Hematopoietic multipotent progenitor cell treated with erythropoietin and hydrocortisone succinate and interleukin-3 and kit ligand, for 15 days (in vitro differentiated cells): ENCODE measurements at regions not wholly inside any gene's neighbourhood (a gene's known extent, or its start where the extent isn't known, plus 50 kb on each side); places are given as distances from the start of the nearest gene placed in this dataset.
A peak's percentile ranks its signal among the peaks of the same experiment; 100 is the strongest.
"Not testable (repeated sequence)": the region's sequence is repeated elsewhere in the genome, so short reads cannot be mapped to it uniquely, and the experiment has no call there.

Source experiments
- DNase-seq: peaks from one replicate; pipeline ENCODE4 v3.0.0-alpha.2; 2015; ENCODE audit warnings: low spot score

DNA sequence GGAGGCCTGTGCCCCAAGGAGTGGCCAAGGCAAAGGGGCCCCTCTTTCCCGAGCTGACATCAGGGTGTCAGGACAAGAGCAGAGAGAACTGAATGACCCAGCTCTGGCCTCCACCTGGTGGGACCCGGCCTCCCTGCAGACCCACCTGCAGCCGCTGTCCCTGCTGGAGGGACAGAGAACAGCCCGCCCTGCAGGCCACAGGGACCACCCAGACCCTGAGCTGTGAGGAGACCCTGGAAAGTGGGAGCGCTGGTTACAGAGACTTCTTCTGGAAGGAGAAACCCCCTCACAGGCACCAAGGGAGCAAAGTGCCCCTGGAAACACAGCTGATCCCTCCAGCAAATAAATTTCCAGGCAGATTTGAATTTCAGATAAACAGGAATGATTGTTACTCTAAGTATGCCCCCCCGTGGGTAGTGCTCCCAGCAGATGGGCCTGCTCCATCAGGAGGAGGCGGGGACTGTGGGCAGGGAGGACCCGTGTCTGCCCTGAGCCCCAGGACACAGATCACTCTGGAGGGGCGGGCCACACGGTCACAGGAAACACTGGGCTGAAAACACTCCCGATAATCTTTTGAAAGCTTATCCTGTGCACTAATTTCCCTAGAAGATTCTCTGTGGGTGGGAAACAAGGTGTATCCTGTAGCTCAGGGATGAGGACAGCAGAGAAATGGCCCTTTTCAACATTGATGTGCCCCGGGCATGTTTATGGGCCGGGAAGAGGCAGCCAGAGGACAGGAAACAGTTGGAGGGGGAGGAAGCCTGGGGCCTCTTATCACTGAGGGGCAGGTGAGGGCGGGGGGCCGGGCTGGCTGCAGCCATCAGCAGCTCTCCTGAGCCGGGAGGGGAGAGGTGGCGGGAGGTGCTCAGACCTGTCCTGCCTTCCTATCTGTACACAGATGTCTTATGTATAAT, 276.0 kb downstream of the ADGRD1 start:
- no peak for DNase-seq

DNA sequence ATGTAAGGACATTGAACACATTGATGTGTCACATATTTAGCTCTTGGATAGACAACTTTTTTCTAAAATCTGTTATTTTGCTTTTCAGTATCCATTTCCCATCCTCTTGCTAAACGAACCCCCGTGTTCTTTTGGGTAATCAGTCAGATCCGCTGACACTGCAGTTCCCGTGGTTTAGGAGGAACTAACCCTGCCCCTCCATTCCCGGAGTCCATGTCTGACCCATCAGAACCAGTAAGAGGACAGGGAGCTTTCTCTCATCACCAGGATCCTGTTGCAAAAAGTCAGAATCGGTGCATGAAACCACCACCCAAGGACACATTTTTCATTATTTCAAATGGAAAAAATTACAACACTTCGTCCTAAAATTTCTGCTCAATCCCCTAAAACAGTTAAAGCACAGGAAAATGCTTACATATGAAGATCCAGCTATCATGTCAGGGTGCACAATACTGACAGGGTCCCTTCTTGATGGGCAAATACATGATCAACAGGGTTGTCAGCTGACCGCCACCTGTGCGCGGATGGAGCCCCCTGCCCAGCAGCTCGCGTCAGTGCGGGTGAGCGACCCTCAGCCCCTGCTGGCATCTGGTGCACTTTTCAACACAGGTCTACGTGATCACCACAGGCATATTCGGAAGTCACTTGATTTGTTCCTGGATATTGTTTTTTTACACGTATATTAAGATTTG, 276.8 kb downstream of the ADGRD1 start:
- no peak for DNase-seq

DNA sequence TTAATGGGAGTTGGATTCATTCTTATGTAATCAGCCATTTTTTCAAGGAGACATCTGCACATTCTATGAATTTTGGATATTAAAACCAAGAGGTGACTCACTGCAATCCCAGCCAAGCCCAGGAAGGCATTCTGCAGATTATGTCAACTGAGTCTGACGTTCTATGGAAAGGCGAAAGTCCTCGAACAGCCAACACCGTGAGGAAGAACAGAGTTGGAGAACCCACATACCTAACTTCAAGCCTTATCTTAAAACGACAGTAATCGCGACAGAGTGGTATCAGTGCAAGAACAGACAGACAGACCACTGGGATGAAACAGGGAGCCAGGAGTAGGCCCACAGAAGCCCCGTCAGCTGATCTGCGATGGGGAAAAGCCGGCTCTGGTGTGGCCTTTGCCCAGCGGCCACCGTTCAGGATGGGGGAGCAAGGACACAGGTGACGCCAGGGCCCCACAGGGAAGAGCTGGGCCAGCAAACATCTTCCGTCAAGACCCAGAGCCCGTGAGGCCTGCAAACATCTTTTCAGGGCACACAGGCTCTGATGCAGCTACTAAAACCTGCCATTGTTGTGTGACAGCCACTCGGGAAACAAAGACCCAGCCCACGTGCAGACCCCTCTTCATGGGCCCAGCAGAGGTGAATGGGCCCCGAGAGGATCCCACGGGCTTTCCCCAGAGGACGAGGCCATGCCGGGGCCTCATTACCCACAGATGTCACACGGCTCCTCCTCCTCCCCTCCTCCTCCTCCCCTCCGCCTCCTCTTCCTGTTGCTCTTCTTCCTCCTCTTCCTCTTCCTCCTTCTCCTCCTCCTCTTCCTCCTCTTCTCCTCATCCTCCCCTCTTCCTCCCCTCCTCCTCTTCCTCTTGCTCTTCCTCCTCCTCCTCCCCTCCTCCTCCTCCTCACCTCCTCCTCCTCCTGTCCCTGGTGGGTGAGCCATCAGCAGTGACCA, 277.6 kb downstream of the ADGRD1 start:
- no peak for DNase-seq

DNA sequence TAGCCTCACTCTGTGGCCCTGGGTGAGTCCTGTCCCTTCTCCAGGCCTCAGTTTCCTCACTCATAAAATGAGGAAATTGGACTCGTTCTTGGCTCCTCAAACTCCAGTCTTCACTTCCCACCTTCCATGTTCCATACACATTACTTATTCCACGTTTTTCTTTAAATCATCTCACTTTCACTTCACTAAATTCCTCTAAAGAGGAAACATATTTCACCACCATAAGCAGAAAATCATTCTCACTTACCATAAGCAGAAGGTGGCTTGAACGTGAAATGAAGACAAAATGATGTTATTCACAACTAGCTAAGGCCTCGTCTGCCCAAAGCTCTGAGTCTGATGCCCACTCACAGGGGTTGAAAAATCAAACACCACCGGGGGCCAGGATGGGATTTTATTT, 278.3 kb downstream of the ADGRD1 start:
- DNase-seq: no peak

DNA sequence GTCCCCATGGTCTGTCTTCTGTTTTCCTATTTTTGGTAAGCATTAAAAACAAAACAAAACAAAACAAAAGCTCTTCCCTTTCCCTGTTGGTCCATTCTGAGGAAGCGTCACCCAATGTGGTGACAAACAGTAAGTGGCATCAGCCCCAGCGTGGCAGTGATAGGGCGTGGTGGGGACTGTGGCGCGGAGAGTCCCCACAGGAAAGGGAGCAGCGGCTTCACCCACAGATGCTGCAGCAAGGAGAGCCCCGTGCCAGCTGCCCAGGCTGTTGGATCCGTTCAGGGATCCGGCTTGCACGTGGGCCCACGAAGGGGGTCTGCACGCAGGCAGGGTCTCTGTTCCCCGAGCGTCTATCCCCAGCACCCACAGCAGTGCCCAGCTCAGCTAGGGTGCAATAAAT, 279.2 kb downstream of the ADGRD1 start:
- not testable (repeated sequence) for DNase-seq

DNA sequence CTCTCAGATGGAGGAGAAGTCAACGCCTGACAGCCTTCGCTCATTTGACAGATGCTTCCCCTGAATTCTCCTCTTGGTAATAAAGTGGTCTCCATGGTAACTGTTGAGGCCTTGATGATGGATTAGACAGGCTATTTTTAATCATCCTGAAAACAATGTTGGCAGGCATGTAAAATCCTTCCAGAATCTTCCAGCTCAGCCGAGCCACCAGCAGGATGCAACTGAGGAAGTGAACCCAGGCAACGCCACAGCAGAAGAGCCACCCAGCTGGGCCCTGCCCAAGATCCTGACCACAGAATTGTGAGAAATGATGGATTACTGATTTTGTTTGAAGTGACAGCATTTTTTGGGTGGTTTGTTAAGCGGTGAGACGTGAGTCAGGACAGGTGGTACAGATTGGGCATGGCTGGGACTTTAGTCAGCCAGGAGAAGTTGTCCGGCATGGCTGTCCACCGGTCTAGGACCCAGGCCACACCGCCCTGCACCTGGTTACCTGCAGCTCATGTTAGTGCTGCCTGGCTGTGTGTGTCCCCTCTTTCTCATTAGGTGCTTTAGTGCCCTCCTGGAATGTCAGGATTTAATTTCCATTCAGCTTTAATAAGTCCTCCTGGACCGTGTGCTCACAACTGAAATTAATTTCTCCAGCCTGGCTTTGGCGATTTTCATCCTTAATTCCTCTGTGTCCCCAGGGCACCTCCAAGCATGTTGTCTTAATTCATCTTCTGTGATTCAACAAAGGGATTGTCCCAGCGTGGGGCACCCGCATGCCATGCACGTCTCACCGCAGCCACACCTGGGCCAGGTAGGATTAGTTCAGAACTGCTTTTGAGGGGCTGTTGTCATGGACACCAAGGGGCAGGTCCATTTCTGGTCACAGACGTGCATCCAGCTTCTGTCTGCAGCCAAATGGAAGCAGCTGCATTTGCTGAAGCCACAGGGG, 280.4 kb downstream of the ADGRD1 start:
- DNase-seq: not testable (repeated sequence)

DNA sequence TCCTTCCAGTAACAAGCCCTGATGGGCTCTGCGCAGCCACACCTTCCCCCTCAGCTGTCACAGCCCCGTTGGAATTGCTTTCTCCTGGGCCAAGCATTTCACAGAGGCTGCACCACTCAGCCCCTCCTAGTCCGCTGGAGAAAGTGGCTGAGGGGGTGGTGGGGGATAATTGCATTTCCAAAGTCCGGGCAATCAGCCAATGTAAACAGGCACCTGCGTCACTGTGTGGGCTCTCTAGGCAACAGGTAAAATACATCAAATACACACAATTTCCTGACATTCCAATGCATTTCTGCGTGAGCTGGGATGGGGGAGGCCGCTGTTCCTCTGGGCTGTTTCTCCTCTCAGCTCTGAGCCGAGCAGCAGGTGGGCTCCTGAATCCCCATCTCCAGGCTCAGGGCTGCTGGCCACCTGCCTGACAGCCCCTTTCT, 281.1 kb downstream of the ADGRD1 start:
- not testable (repeated sequence) for DNase-seq

DNA sequence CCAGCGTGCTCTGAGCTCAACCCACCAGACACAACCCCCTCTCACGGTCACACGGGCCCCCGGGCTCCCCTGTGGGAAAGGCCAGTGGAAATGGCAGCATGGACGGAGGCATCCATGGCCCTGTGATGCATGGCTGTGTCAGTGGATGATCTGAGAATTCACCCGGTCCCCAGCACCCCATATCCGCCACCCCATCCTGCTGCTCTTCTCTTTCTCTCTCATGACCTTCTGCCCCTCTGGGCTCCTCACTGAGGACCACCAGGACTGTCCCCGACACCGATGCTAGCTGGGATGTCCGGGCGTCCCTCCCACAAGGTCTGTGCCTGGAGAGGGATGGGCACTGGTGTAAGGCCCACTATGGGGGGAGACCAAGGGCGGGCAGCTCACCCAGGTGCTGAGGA, 282.2 kb downstream of the ADGRD1 start:
- DNase-seq: no peak

DNA sequence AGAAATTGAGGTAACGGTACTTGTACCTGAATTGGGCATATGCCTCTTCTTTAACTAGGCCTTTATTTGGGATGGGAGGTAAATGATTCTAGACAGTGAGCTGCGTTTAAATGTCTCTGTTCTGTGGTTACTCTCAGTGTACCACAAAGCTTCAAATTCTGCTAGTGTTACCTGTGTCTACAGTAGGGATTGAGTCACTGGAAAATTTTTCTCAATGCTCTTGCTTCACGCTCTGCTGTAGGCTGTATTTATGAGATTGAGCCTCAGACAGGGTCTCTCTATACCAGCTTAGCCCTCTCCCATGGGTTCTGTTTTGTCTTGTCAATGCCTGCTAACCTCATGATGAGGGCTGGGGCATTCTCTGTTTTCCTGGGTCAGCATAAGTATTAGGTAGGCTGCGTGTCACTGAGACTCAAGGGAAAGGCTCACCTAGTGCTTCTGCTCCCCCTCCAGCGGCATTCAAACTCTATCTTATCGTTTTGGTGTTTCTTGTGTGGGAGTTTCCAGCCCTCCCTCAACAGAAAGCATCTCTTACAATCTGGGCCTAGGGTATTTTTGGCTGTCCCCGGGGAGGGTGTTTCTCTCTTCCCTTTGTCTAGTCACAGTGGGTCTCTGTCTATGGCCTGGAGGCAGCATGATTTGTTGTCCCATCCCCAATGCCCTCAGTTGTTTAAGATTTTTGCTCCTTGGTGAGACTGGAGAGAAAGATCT, 285.8 kb downstream of the ADGRD1 start:
- no peak for DNase-seq

DNA sequence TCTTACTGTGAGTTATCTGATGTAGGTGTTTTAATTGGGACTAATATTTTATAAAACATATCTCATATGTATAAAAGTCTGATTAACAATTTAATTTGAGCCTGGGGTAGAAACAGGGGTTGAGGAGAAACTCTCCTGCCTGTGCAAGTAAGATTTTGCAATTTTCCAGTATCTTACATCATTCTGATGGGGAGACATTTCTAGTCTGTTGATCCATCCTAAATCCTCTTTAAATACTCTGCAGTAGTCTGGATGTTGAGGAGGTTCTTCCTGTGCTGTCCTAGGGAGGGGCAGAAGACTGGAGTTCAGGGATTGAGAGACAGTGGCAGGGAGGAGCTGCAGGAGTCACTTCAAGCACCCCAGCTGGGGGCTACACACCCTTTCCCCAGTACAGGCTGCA, 287.8 kb downstream of the ADGRD1 start:
- no peak for DNase-seq

DNA sequence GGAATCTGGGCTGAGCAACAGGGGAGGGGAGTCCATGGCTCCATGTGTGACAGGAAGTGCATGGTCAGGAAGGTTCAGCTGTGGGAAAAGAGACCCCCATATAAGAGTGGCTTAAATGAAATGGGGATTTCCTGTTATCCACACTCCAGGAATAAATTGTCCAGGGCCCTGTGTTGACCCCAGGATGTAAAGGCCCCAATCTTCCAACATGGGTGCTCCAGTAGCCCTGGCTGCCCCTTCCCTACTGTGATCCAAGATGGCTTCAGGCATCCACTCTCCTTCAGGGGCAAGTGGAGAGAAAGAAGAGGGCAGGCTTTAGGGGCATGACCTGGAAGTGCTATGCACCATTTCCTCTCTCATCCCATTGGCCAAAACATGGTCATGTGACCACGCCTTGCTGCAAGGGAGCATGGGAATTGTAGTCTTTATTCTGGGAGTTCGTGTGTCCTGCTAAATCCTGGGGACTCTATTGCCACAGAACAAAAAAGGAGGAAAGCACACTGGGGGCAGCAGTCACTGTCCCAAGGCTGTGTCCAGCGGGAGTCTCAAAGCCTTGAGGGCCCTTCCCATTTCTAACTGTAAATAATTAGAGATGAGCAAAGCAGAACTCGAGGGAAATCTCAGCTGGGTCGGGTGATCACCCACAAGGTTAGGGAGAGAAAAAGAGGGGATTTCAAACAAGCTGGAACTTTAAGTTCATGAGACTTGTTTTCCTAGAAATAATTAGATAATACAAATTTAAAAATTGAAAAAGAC, 289.2 kb downstream of the ADGRD1 start:
- DNase-seq: peak; percentile 9

DNA sequence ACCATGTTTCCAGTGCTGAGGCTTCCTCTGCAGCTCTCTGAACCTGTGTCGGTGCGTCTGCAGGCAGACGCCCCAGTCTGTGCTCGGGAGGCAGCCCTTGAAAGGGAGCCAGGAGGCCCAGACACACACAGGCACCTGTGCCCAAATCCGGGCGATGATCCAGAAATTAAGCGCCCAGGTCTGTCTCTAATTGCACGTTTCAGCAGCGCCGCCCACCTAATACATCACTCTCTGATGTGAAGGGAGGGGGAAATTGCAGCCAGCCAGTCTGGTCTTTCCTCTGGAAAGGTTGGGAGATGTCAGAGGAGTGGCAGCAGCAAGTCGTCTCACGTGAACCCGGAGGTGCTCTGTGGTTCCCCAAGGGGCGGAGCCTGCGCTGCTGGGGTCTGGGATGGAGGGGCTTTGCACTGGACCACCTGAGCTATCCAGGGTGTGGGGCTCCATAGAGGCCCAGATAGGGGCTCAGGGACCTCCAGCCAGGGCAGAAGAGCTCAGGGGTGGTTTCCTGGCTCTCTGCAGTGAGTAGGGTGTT, 290.5 kb downstream of the ADGRD1 start:
- not testable (repeated sequence) for DNase-seq

DNA sequence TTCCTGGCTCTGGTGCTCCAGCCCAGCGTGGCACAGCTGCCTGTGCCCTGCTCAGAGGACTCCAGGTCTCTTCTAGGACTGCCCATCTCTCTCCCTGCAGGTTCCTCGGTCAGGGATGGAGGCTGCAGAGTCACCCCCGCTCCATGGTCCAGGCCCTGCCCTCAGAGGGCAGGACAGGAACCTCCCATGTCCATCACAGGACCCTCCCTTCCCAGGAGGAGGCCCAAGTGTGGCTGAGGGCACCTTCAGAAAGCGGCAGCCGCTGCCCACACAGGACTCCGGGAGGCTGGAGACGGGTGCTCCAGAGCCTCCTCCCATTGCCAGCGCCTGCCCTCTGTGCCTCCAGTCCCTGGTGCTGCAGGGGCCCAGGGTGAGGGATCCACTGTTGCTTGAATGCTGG, 291.5 kb downstream of the ADGRD1 start:
- not testable (repeated sequence) for DNase-seq

DNA sequence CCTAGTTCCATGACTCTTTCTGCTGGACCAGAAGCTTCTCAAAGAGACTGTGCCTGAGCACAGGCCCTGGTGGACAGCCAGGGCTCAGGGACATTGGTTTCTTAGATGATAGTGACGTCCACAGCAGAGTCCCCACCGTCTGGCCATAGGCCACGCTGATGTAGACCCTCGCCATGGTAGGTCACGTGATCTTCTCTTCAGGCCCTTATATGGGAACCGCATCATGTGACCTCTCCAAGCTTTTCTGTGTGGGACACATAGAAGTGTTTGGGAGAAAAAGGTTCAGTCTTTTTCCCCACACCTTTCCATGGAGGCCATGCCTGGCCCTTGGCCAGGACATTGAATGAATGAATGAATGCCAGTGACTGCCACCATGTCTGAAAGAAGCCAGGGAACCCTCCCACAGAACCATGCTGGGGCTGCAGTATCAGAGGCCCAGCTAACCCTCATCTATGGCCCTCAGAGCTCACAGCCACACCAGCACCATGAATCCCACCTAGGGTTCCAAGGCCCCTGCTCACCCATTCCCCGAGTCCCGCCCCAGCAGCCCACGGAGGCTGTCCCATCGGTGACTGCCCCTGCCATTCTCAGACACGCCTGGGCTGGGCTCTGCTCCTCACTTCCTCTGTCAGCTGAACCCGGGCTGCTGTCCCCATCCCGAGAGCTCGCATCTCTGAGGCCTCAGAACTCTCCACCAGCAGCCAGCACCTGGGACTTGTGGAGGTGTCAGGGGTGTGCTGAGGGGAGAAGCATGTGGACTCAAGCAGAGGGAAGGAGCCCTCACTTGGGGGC, 292.1 kb downstream of the ADGRD1 start:
- DNase-seq: no peak

DNA sequence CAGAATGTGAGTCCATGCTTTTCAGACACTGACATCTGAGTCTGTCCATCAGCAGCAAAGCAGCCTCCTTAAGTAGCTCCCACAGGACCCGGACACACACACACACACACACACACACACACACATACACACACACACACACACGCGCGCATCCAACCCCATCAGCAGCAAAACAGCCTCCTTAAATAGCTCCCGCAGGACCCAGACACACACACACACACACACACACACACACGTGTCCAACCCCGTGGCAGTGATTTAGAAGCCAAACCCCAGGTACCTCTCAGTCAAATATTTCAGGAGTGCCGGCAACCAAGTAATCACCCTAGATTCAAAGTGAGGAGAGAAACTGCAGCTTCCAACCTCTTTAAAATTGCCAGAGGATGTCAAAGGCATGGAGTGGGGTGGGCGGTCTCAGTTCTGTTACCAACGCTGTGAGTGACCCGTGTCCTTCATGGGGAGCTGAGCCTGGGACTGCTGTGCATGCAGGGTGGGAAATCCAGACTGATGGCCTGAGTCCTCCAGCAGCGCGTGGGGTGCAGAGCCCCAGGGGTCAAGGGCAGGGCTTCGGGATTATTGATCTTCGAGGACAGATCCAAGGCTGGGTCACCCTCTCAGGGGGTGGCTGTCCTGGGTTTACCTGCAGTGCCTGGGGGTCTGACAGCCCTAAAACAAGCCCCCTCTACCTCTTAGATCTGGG, 293.5 kb downstream of the ADGRD1 start:
- not testable (repeated sequence) for DNase-seq

DNA sequence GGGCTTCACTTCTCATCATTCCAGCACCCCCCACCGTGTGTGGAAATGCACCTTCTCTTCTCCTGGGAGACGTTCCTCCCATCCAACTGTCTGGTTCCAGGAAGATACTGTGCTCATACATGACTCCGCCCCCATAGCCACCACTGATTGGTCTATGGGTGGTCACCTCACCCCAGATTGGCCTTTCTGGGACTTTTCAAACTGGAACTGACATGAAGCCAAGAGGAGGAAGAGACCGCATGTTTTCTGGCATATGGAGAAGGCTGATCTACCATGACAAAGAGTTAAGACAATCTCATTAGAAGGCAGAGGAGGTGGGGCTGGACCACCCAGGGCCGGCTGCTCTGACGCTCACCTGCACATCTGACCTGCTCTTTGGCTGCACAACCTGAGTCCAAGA, 294.2 kb downstream of the ADGRD1 start:
- DNase-seq: not testable (repeated sequence)

DNA sequence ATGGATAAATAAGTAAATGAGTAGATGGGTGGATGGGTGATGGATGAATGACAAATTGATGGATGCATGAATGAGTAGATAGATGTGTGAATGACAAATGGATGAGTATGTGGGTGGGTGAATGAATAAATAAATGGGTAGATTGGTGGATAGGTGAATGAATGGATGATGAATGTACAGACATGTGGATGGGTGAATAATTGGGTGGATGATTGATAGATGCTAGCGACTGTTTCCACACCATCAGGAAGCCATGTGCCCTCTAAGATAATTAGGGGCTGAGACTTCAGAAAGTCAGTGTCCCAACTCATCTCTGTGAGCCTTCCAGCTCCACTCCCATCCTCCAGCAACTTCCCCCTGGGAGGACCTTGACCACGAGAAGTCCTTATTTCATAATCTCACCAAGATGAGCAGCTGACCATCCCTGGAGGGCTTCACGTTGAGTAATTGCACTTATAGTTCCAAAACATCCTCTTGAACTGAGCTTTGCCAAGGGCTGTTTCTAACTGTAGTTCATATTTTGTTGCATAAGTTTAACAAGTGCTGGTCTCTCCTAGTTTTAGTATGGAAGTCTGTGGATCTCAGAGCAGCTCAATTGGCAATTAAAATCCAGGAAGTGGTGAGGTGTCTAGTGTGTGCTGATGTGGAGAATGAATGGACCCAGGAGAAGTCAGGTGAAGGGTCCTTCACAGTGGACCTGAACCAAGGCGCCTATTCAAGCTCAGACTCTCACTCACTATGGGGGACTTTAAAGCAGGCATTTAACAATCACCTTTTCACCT, 295.7 kb downstream of the ADGRD1 start:
- no peak for DNase-seq
